Nephron (organoid): ENCODE measurements at regions not wholly inside any gene's neighbourhood (a gene's known extent, or its start where the extent isn't known, plus 50 kb on each side); places are given as distances from the start of the nearest gene placed in this dataset.

Source experiments
- H3K27ac Mint-ChIP-seq, 3 experiments: 2 replicates each; pipeline ENCODE4 v1.8.0; 2020; ENCODE audit warnings: mixed read lengths in 3 of 3, mild to moderate bottlenecking in 2 of 3, moderate library complexity in 1 of 3
- H3K27me3 Mint-ChIP-seq: 2 replicates; pipeline ENCODE4 v1.8.0; 2021; ENCODE audit warnings: low read depth, mild to moderate bottlenecking, moderate library complexity, mixed read lengths
- H3K36me3 Mint-ChIP-seq: 2 replicates; pipeline ENCODE4 v1.8.0; 2020; ENCODE audit warnings: low read depth, mixed read lengths
- H3K4me1 Mint-ChIP-seq: 2 replicates; pipeline ENCODE4 v1.8.0; 2020; ENCODE audit warnings: mixed read lengths
- H3K4me3 Mint-ChIP-seq, 3 experiments: 2 replicates each; pipeline ENCODE4 v1.8.0; 2020; ENCODE audit warnings: mild to moderate bottlenecking in 3 of 3, mixed read lengths in 3 of 3, moderate library complexity in 2 of 3
- H3K9me3 Mint-ChIP-seq: 2 replicates; pipeline ENCODE4 v1.8.0; 2020; ENCODE audit warnings: mixed read lengths
- CTCF ChIP-seq, 3 experiments: fragments of 200-600 bp; sonication (generic); IDR thresholded peaks; one replicate each; pipeline ENCODE4 v1.5.0; 2021; ENCODE audit warnings: antibody characterized with exemption in 3 of 3; ENCODE audit not compliant: unreplicated experiment in 3 of 3

GRCh38 chr4:160238790-160239189 is 1135.9 kb downstream of the RAPGEF2 start:
- Mint-ChIP-seq H3K27ac (no peak overlapping the region), H3K27me3 (no peaks in the 10 kb centered on the region), H3K4me1 (no peaks in the 10 kb centered on the region)

GRCh38 chr4:160247091-160247656 is 1144.3 kb downstream of the RAPGEF2 start:
- Mint-ChIP-seq H3K27me3 (no peaks in the 10 kb centered on the region), H3K36me3 (no peaks in the 10 kb centered on the region), H3K4me1 (no peaks in the 10 kb centered on the region), H3K9me3 (peaks cover 10% of the 10 kb centered on the region), H3K27ac (no peak overlapping the region), H3K4me3 (no peak overlapping the region)
- no peak for TF ChIP-seq CTCF (IDR thresholded peaks at IDR 0.05; ENCODE audit: unreplicated experiment in 3 of 3)

More at GRCh38 chr4:160238790-160239189, 1135.9 kb downstream of the RAPGEF2 start:
- no peaks in the 10 kb centered on the region for H3K36me3 Mint-ChIP-seq
- no peak overlapping the region for H3K4me3 Mint-ChIP-seq
- H3K9me3 Mint-ChIP-seq, result peaks cover 8% of the 10 kb centered on the region
- no peak for TF ChIP-seq CTCF (IDR thresholded peaks at IDR 0.05; ENCODE audit: unreplicated experiment in 3 of 3)

GRCh38 chr4:160251522-160252170 is 1148.8 kb downstream of the RAPGEF2 start:
- peaks cover 1% of the 10 kb centered on the region for H3K9me3 Mint-ChIP-seq
- no peaks in the 10 kb centered on the region for H3K36me3 Mint-ChIP-seq
- no peaks in the 10 kb centered on the region for H3K27me3 Mint-ChIP-seq
- H3K4me3 Mint-ChIP-seq, result no peak overlapping the region
- H3K4me1 Mint-ChIP-seq, result no peaks in the 10 kb centered on the region
- H3K27ac Mint-ChIP-seq, result no peak overlapping the region
- TF ChIP-seq CTCF (IDR thresholded peaks at IDR 0.05; ENCODE audit: unreplicated experiment in 3 of 3), result no peak

GRCh38 chr4:160257318-160257717 is 1154.4 kb downstream of the RAPGEF2 start:
- H3K27me3 Mint-ChIP-seq, result no peaks in the 10 kb centered on the region
- no peak overlapping the region for H3K4me3 Mint-ChIP-seq
- peaks cover 12% of the 10 kb centered on the region for H3K9me3 Mint-ChIP-seq
- no peaks in the 10 kb centered on the region for H3K36me3 Mint-ChIP-seq
- no peaks in the 10 kb centered on the region for H3K4me1 Mint-ChIP-seq
- TF ChIP-seq CTCF (IDR thresholded peaks at IDR 0.05; ENCODE audit: unreplicated experiment in 3 of 3), result no peak
- H3K27ac Mint-ChIP-seq, result no peak overlapping the region

- H3K36me3 Mint-ChIP-seq, result no peaks in the 10 kb centered on the region
- no peak overlapping the region for H3K27ac Mint-ChIP-seq
- no peaks in the 10 kb centered on the region for H3K27me3 Mint-ChIP-seq
- peaks cover 7% of the 10 kb centered on the region for H3K9me3 Mint-ChIP-seq
- no peak overlapping the region for H3K4me3 Mint-ChIP-seq
- no peak for TF ChIP-seq CTCF (IDR thresholded peaks at IDR 0.05; ENCODE audit: unreplicated experiment in 3 of 3)
- peaks cover 5% of the 10 kb centered on the region for H3K4me1 Mint-ChIP-seq
Observed at GRCh38 chr4:160265014-160265413, 1162.1 kb downstream of the RAPGEF2 start.

GRCh38 chr4:160265836-160266235 is 1163.0 kb downstream of the RAPGEF2 start:
- H3K4me3 Mint-ChIP-seq, result no peak overlapping the region
- no peak for TF ChIP-seq CTCF (IDR thresholded peaks at IDR 0.05; ENCODE audit: unreplicated experiment in 3 of 3)
- no peaks in the 10 kb centered on the region for H3K36me3 Mint-ChIP-seq

More at GRCh38 chr4:160265836-160266235, 1163.0 kb downstream of the RAPGEF2 start:
- H3K27me3 Mint-ChIP-seq, result no peaks in the 10 kb centered on the region
- peaks cover 11% of the 10 kb centered on the region for H3K9me3 Mint-ChIP-seq
- H3K27ac Mint-ChIP-seq, result no peak overlapping the region
- peaks cover 5% of the 10 kb centered on the region for H3K4me1 Mint-ChIP-seq
